NCI-H1436 treated with DMSO at 0.1 percent for 48 hours (cell line): ENCODE measurements at regions not wholly inside any gene's neighbourhood (a gene's known extent, or its start where the extent isn't known, plus 50 kb on each side); places are given as distances from the start of the nearest gene placed in this dataset.

Experiments used
- DNase-seq: peaks from one replicate; lab custom pipeline; 2025; lab: John Stamatoyannopoulos, UW

DNA sequence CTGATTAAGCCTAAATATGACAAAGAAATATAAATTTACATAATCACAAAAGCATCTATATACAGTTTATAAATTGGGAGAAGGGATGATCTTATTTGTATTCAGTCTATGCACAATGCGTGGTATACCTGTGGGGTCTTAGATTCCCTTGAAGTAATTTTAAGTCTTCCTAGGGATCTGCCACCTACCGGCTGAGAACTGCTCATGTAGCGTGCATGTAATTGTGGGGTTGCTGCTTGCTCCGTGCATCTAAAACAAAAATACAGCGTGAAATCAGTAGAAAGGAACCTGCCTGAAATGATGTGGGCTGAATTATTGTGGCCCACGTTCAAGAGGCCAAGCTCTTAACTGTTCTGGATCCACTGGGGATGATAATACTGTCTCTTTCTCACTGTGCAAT, 187.3 kb downstream of the MBOAT1 start:
- no peak for DNase-seq

DNA sequence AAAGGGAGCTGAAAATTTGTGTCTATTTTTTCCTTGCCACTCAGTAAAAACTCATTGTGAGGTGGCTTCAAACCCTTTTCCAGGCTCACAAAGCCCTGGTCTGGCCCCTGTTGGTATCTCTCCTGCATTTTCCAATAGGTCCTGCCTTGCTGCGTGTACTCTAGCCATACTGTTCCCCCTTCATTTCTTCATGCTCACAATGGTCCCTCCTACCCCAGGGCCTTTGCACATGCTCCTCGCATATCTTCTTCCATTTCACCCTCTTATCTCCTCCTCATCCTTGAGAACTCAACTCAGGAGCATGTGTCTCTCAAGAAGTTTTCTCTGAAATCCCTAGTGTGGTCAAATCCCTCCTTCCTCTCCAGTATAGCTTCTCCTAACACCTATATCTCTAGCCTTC, 186.6 kb downstream of the MBOAT1 start:
- DNase-seq = no peak

GRCh38 chr6:20028143-20028542, 184.1 kb downstream of the MBOAT1 start:
- peak; percentile 68 for DNase-seq

DNA sequence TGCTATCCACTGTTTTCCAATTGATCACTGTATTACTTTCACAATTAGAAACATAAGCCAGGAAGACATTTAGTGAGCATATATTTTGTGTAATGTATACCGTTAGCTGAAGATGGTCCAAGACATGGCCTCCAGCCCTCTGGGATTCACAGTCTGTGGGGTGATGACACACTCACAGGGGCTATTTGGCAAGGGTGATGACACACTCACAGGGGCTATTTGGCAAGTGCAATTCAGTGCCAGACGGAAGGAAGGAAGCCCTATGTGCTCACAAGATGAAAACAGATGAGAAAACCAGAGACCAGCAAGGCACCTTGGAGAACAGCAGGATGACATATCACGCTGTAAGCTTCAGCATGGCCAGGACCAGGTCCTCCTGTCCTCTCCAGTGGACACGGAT, 183.7 kb downstream of the MBOAT1 start:
- no peak for DNase-seq

DNA sequence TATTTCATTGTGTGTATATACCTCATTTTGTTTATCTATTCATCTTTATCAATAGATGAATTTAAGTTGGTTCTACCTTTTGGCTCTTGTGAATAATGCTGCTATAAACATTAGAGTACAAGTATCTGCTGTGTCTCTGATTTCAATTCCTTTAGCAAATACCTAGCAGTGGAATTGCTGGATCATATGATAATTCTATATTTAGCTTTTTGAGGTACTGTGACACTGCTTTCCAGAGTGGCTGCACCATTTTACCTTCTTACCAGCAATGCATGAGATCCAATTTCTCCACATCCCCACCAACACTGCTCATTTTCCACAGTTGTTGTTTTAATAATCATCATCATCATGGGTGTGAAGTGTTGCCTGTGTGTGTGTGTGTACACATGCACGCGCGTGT, 182.3 kb downstream of the MBOAT1 start:
- no peak for DNase-seq

GRCh38 chr6:20031342-20031741, 180.9 kb downstream of the MBOAT1 start:
- DNase-seq = no peak

DNA sequence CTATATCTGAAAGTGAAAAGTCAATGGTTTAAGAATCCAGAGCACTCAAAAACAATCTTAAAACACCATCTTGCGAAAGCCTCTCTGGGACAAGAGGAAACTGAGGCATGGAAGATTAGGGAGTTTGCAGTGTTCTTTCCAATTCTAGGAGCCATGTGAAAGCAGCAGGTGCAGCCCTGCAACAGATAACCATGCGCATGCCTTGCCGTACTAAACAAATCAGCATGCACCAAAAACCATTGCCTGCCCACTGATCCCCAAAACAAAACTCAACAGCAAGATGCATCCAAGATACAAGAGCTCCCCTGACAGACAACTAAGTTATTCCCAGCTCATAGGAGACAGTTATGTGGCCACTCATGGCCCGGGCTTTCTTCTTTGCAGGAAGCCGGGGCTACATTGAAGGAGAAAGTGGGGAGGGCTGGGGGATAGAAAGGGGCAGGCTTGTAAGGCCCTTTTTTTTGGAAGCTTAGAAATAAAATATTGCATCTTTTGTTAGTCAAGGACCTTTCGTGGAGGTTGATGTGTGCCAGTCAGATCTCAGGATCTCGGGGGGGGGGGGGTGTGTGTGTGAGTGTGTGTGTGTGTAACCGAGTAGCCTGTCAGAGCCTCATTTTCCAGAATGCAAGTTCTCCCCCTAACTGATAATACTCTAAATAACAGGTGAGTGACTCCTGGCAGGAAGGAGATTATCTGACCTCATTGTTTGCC, 178.4 kb downstream of the MBOAT1 start:
- no peak for DNase-seq

- no peak for DNase-seq
Observed at GRCh38 chr6:20034408-20034769, 177.9 kb downstream of the MBOAT1 start.

GRCh38 chr6:20036141-20036677, 176.1 kb downstream of the MBOAT1 start:
- no peak for DNase-seq

DNA sequence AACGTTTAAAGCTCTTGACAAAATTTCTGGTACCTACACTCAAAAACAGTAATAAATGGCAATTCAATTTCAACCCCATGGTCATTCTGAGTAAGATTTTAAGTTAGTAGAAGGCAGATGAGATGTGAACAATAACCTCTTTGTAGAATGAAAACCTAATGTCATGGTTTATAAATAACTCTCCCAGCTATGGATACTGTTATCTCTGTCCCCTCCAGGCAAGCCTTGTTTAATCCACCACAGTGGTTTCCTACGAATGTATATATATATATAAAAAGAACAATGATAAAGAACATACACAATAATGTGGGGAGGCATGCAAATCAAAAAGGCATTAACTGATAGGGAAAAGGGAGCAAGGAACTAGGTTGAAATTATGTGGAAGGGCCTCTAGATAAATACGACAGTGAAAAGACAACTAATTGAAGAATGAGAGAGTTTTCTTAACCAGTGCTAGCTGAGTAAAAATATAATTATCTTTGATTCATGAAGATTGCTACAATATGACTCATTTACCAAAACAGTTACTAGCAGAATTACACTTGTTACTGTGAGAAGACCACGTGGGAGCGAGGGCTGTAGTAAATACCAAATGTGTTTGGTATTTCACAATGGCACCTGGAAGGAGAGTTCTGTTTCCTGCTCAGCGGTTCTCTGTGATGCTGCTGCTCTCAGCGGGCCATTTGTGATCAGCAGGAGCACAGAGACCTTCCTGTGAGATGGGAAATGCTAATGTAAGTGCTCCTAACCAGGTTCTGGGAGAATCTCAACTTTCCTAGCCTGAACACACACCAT, 173.7 kb downstream of the MBOAT1 start:
- DNase-seq = no peak

GRCh38 chr6:20044883-20045282, 167.4 kb downstream of the MBOAT1 start:
- no peak for DNase-seq
